ENCODE measurements at regions not wholly inside any gene's neighbourhood (a gene's known extent, or its start where the extent isn't known, plus 50 kb on each side); places are given as distances from the start of the nearest gene placed in this dataset.

- TF ChIP-seq EZH2 (IDR thresholded peaks at IDR 0.05) (no peak), FOSL1 (IDR thresholded peaks at IDR 0.05; ENCODE audit: low read depth) (no peak), SP1 (IDR thresholded peaks at IDR 0.05; ENCODE audit: low read depth) (no peak), CEBPB (IDR thresholded peaks at IDR 0.05; ENCODE audit: low read depth) (no peak), EGR1 (IDR thresholded peaks at IDR 0.05; ENCODE audit: low read depth) (no peak), SRF (IDR thresholded peaks at IDR 0.05; ENCODE audit: low read depth) (no peak), ZFX (IDR thresholded peaks at IDR 0.05) (no peak), ZNF274 (IDR thresholded peaks at IDR 0.05; ENCODE audit: low read depth, low read length) (no peak), SIN3A (IDR thresholded peaks at IDR 0.05; ENCODE audit: low read depth) (no peak), ZBTB33 (IDR thresholded peaks at IDR 0.05; ENCODE audit: extremely low read depth, insufficient replicate concordance, low read length) (no peak), MAX (IDR thresholded peaks at IDR 0.05) (no peak), JUND (IDR thresholded peaks at IDR 0.05) (no peak), YY1 (IDR thresholded peaks at IDR 0.05; ENCODE audit: extremely low read depth, insufficient replicate concordance, low read depth, low read length) (no peak), REST (IDR thresholded peaks at IDR 0.05; ENCODE audit: low read depth) (no peak), CBX3 (IDR thresholded peaks at IDR 0.05; ENCODE audit: low read depth) (no peak), EZH2phosphoT487 (IDR thresholded peaks at IDR 0.05; ENCODE audit: borderline replicate concordance) (no peak), TCF7L2 (IDR thresholded peaks at IDR 0.05; ENCODE audit: borderline replicate concordance, extremely low read depth, insufficient read depth, insufficient read length) (no peak), ELF1 (IDR thresholded peaks at IDR 0.05; ENCODE audit: borderline replicate concordance, low read depth) (no peak)
- TF ChIP-seq, protein P1, sequence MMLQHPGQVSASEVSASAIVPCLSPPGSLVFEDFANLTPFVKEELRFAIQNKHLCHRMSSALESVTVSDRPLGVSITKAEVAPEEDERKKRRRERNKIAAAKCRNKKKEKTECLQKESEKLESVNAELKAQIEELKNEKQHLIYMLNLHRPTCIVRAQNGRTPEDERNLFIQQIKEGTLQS (IDR thresholded peaks at IDR 0.05), result no peak
- intact Hi-C loops (cut with micrococcal nuclease), result loop anchor here (2.0 kb wide), 1 partner anchor 14 kb away; no protein-coding TSS in a partner anchor
- Histone ChIP-seq H3K4me3 (replicated peaks in 1 of 2; ENCODE audit: low read depth in 1 of 2, low read length in 2 of 2) (no peak overlapping the region), H3K27me3 (ENCODE audit: insufficient read depth, low read length) (peaks cover 45% of the 10 kb centered on the region), H4K20me1 (ENCODE audit: insufficient read depth) (no peaks in the 10 kb centered on the region), H3K4me1 (ENCODE audit: control insufficient read depth in 1 of 2, insufficient read depth in 2 of 2, low read length in 2 of 2) (no peaks in the 10 kb centered on the region), H3K79me2 (ENCODE audit: insufficient read depth, low read length) (no peaks in the 10 kb centered on the region), H3K4me2 (ENCODE audit: low read length) (no peak overlapping the region), H3K9me2 (ENCODE audit: insufficient read depth) (no peaks in the 10 kb centered on the region), H3K36me3 (ENCODE audit: control insufficient read depth in 1 of 2, insufficient read depth in 2 of 2, low read length in 2 of 2) (no peaks in the 10 kb centered on the region), H2AFZ (ENCODE audit: low read depth, low read length, poor library complexity, severe bottlenecking) (no peak overlapping the region), H3K27ac (ENCODE audit: low read depth, low read length) (no peak overlapping the region), H3K9ac (ENCODE audit: low read length) (no peak overlapping the region), H3K9me3 (ENCODE audit: control insufficient read depth in 1 of 2, insufficient read depth in 1 of 2, low read depth in 1 of 2, low read length in 2 of 2) (no peaks in the 10 kb centered on the region)
- RAD21 ChIA-PET (ENCODE audit: low non-redundant PET in 1 of 2, low total read pairs in 2 of 2, uncharacterized antibody in 2 of 2, unreplicated experiment in 2 of 2), result no interaction called here
- POLR2A ChIA-PET, result no interaction called here
- ATAC-seq (no peak), DNase-seq (ENCODE audit: low read depth, low spot score) (no peak)
- no TSS peak for BruUV-seq (replicated peaks)
- CTCF ChIA-PET, result no interaction called here
These were observed 442.8 kb downstream of the MATN1 start for GRCh38 chr1:30280572-30280971.

Data from HCT116 (cell line).